Mesendoderm (in vitro differentiated cells): ENCODE measurements at regions not wholly inside any gene's neighbourhood (a gene's known extent, or its start where the extent isn't known, plus 50 kb on each side); places are given as distances from the start of the nearest gene placed in this dataset.
"Not testable (repeated sequence)": the region's sequence is repeated elsewhere in the genome, so short reads cannot be mapped to it uniquely, and the experiment has no call there.

Source experiments
- DNase-seq: peaks from one replicate; pipeline ENCODE4 v3.0.0; 2013
- H2AK5ac ChIP-seq: 2 replicates; pipeline ENCODE4 v1.6.1; 2013; ENCODE audit warnings: low read length, inconsistent platforms
- H2BK120ac ChIP-seq: 2 replicates; pipeline ENCODE4 v1.6.1; 2013; ENCODE audit warnings: low read depth, mild to moderate bottlenecking, low read length, moderate library complexity, mixed read lengths
- H2BK15ac ChIP-seq: replicated peaks from 2 replicates; pipeline ENCODE4 v1.6.1; 2013; ENCODE audit warnings: low read depth, mild to moderate bottlenecking, moderate library complexity
- H2BK5ac ChIP-seq: 2 replicates; pipeline ENCODE4 v1.6.1; 2013; ENCODE audit warnings: low read length, inconsistent platforms
- H3K18ac ChIP-seq: 2 replicates; pipeline ENCODE4 v1.6.1; 2013; ENCODE audit warnings: mild to moderate bottlenecking, low read length, mixed read lengths
- H3K23ac ChIP-seq: one replicate; pipeline ENCODE4 v1.6.1; 2013; ENCODE audit warnings: low read length
- H3K27ac ChIP-seq: 2 replicates; pipeline ENCODE4 v1.5.1; 2013; ENCODE audit warnings: low read depth, mild to moderate bottlenecking, inconsistent platforms, low read length, moderate library complexity
- H3K27me3 ChIP-seq: 2 replicates; pipeline ENCODE4 v1.6.1; 2013; ENCODE audit warnings: low read length, control low read depth, mild to moderate bottlenecking, inconsistent platforms; ENCODE audit not compliant: insufficient read depth, poor library complexity
- H3K36me3 ChIP-seq: 2 replicates; pipeline ENCODE4 v1.6.1; 2013; ENCODE audit warnings: low read length, inconsistent platforms; ENCODE audit not compliant: control insufficient read depth, insufficient read depth
- H3K4ac ChIP-seq: one replicate; pipeline ENCODE4 v1.6.1; 2013; ENCODE audit warnings: low read depth, mild to moderate bottlenecking, low read length, moderate library complexity
- H3K4me1 ChIP-seq: 2 replicates; pipeline ENCODE4 v1.6.1; 2013; ENCODE audit warnings: low read depth, low read length, inconsistent platforms; ENCODE audit not compliant: control insufficient read depth
- H3K4me2 ChIP-seq: 2 replicates; pipeline ENCODE4 v1.6.1; 2013; ENCODE audit warnings: low read length
- H3K4me3 ChIP-seq: 2 replicates; pipeline ENCODE4 v1.5.1; 2013; ENCODE audit warnings: mild to moderate bottlenecking, low read length
- H3K56ac ChIP-seq: one replicate; pipeline ENCODE4 v1.6.1; 2013; ENCODE audit warnings: low read length
- H3K79me1 ChIP-seq: 2 replicates; pipeline ENCODE4 v1.6.1; 2013; ENCODE audit warnings: low read length, inconsistent platforms
- H3K79me2 ChIP-seq: 2 replicates; pipeline ENCODE4 v1.6.1; 2013; ENCODE audit warnings: mild to moderate bottlenecking, low read length; ENCODE audit not compliant: control insufficient read depth, insufficient read depth
- H3K9ac ChIP-seq: 2 replicates; pipeline ENCODE4 v1.6.1; 2013; ENCODE audit warnings: low read length, inconsistent platforms
- H4K5ac ChIP-seq: one replicate; pipeline ENCODE4 v1.6.1; 2013; ENCODE audit warnings: low read length
- H4K8ac ChIP-seq: one replicate; pipeline ENCODE4 v1.6.1; 2013; ENCODE audit warnings: low read depth, mild to moderate bottlenecking, control low read depth, low read length, moderate library complexity
- WGBS: extraction: QIAGEN DNeasy Blood & Tissue Kit; methylation state at CpG from one replicate; pipeline ENCODE4 v1.1.7; 2013; ENCODE audit warnings: low lambda C conversion rate, missing lambda C conversion rate; ENCODE audit not compliant: insufficient coverage; ENCODE audit errors: extremely low coverage; 5-methylcytosine and 5-hydroxymethylcytosine counted together

DNA sequence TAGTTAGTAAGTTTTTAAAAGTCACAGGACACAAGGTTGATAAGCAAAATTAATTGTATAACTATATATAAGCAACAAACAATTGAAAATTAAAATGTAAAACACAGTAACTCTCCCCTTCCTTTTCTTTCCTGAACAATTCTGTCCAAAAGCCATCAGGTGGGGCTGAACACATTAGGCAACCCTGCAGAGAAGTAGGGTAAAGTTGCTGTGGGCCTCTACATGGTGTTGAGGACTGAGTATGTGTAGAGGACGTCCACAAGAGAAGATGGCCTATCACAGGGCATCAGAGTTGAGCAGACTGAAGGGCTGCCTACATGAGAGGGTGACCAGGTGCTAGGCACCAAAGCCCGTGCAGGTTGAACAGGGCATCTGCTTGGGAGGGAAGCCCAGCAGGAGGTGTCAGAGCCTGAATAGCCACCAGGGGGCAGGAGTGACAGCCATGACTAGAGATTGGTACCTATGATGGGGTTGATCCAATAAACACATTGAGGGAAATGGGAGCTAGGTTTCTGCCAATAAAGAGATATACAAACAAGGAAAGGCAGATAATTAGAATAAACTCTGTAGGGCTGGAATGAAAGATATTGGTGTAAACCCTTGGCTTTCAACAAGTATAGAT is 415.1 kb downstream of the NPIPA8 start:
- no peak overlapping the region for H3K27ac ChIP-seq
- H3K79me2 ChIP-seq = no peaks in the 10 kb centered on the region
- DNase-seq = peak; percentile 62
- no peak overlapping the region for H2BK5ac ChIP-seq
- no peak overlapping the region for H4K8ac ChIP-seq
- no peaks in the 10 kb centered on the region for H3K4me1 ChIP-seq
- no peaks in the 10 kb centered on the region for H3K36me3 ChIP-seq
- no CpG with 5 or more reads among the region's 2 CpGs for WGBS
- H3K27me3 ChIP-seq = no peaks in the 10 kb centered on the region
- H3K56ac ChIP-seq = no peak overlapping the region
- no peak overlapping the region for H4K5ac ChIP-seq
- no peak overlapping the region for H3K23ac ChIP-seq
- no peak overlapping the region for H2BK15ac ChIP-seq
- H3K18ac ChIP-seq = no peak overlapping the region
- H2AK5ac ChIP-seq = no peak overlapping the region
- H3K4ac ChIP-seq = no peak overlapping the region
- no peak overlapping the region for H3K4me2 ChIP-seq
- H3K4me3 ChIP-seq = no peak overlapping the region
- H3K79me1 ChIP-seq = no peaks in the 10 kb centered on the region
- H3K9ac ChIP-seq = no peak overlapping the region
- H2BK120ac ChIP-seq = no peak overlapping the region

DNA sequence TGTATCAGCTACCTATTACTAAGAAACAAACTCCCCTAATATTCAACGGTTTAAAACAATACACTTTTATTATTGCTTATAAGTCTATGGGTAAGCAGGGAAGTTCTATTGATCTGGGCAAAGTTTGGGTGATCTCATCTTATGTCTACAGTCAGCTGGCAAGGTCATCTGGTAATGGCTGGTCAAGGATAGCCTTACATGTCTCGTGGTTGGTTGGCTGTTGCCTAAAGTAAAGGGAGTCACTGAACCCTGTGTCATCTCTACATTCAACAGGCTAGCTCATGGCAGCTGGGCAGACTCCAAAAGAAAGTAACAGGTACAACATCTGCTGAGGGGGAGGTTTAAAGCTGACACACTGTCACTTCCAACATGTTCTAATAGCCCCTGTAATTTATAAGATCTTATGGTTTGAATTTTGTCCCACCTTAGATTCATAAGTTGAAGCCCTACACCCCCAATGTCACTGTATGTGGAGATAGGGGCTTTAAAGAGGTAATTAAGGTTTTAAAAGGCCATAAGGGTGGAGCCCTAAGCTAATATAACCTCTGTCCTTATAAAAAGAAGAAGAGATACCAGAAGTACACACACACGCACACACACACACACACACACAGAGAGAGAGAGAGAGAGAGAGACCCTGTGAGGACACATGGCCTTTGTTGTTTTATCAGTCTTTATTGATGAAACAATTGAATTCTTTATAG is 419.1 kb downstream of the NPIPA8 start:
- Histone ChIP-seq H3K4ac (no peak overlapping the region), H4K5ac (no peak overlapping the region), H3K27me3 (no peaks in the 10 kb centered on the region), H4K8ac (no peak overlapping the region), H2BK15ac (no peak overlapping the region), H3K4me1 (no peaks in the 10 kb centered on the region), H3K56ac (no peak overlapping the region), H3K79me1 (no peaks in the 10 kb centered on the region), H3K4me2 (no peak overlapping the region), H2BK120ac (no peak overlapping the region), H3K79me2 (no peaks in the 10 kb centered on the region), H2AK5ac (no peak overlapping the region), H3K4me3 (no peak overlapping the region), H3K23ac (no peak overlapping the region), H2BK5ac (no peak overlapping the region), H3K27ac (no peak overlapping the region), H3K18ac (no peak overlapping the region), H3K9ac (no peak overlapping the region), H3K36me3 (no peaks in the 10 kb centered on the region)
- WGBS = no CpG with 5 or more reads among the region's 3 CpGs
- DNase-seq = no peak

- H3K27ac ChIP-seq = no peak overlapping the region
- no peak for DNase-seq
- no peaks in the 10 kb centered on the region for H3K4me1 ChIP-seq
- no peak overlapping the region for H3K4ac ChIP-seq
- H3K4me3 ChIP-seq = no peak overlapping the region
- H3K27me3 ChIP-seq = no peaks in the 10 kb centered on the region
- H2BK15ac ChIP-seq = no peak overlapping the region
- no peak overlapping the region for H2AK5ac ChIP-seq
- no peaks in the 10 kb centered on the region for H3K36me3 ChIP-seq
- no peak overlapping the region for H2BK5ac ChIP-seq
- H3K4me2 ChIP-seq = no peak overlapping the region
- H3K23ac ChIP-seq = no peak overlapping the region
- no peak overlapping the region for H4K5ac ChIP-seq
- no peak overlapping the region for H3K56ac ChIP-seq
- no peaks in the 10 kb centered on the region for H3K79me1 ChIP-seq
- no CpG with 5 or more reads among the region's 5 CpGs for WGBS
- no peaks in the 10 kb centered on the region for H3K79me2 ChIP-seq
- H2BK120ac ChIP-seq = no peak overlapping the region
- H3K9ac ChIP-seq = no peak overlapping the region
- H3K18ac ChIP-seq = no peak overlapping the region
- no peak overlapping the region for H4K8ac ChIP-seq
Observed at GRCh38 chr16:17915791-17916190, 420.7 kb downstream of the NPIPA8 start.

DNA sequence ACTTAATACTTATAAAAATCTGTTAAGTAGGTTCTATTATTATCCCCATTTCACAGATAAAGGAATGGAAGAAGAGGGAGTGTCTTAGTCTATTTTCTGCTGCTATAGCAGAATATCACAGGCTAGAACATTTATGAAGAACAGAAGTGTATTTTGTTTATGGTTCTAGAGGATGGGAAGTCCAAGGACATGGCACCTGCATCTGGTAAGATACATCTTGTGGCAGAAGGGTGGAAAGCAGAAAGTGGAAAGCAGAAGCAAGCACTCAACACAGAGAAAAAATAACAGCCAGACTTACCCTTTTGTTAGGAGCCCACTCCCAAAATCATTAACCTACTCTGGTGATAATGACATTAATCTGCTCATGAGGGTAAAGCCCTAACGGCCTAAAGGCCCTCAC is 422.4 kb downstream of the NPIPA8 start:
- Histone ChIP-seq H3K4me2 (no peak overlapping the region), H3K27ac (no peak overlapping the region), H4K5ac (no peak overlapping the region), H2AK5ac (no peak overlapping the region), H3K9ac (no peak overlapping the region), H2BK15ac (no peak overlapping the region), H3K79me2 (no peaks in the 10 kb centered on the region), H3K79me1 (no peaks in the 10 kb centered on the region), H2BK5ac (no peak overlapping the region), H3K18ac (no peak overlapping the region), H3K36me3 (no peaks in the 10 kb centered on the region), H3K4me3 (no peak overlapping the region), H3K27me3 (no peaks in the 10 kb centered on the region), H3K56ac (no peak overlapping the region), H4K8ac (no peak overlapping the region), H3K23ac (no peak overlapping the region), H2BK120ac (no peak overlapping the region), H3K4me1 (no peaks in the 10 kb centered on the region), H3K4ac (no peak overlapping the region)
- no peak for DNase-seq
- WGBS = no CpG with 5 or more reads among the region's 1 CpG

- H3K56ac ChIP-seq, H2AK5ac ChIP-seq, H3K18ac ChIP-seq, H4K5ac ChIP-seq, H3K4ac ChIP-seq, H3K23ac ChIP-seq, H2BK120ac ChIP-seq, H3K79me1 ChIP-seq, H3K4me1 ChIP-seq, H2BK5ac ChIP-seq, H4K8ac ChIP-seq, H3K9ac ChIP-seq, H3K4me2 ChIP-seq, DNase-seq, H3K79me2 ChIP-seq, H3K27ac ChIP-seq, H3K4me3 ChIP-seq, H3K36me3 ChIP-seq, H3K27me3 ChIP-seq, H2BK15ac ChIP-seq: not testable (repeated sequence)
- WGBS = no CpG with 5 or more reads among the region's 1 CpG
Observed at GRCh38 chr16:17911578-17911977, 425.0 kb downstream of the NPIPA8 start.

- not testable (repeated sequence) for H3K4me2 ChIP-seq, H3K18ac ChIP-seq, H3K27ac ChIP-seq, H2BK5ac ChIP-seq, H2BK15ac ChIP-seq, H3K4ac ChIP-seq, H3K79me2 ChIP-seq, H3K9ac ChIP-seq, H2AK5ac ChIP-seq, H4K8ac ChIP-seq, H3K79me1 ChIP-seq, H3K4me3 ChIP-seq, H3K23ac ChIP-seq, H2BK120ac ChIP-seq, DNase-seq, H3K27me3 ChIP-seq, H4K5ac ChIP-seq, H3K36me3 ChIP-seq, H3K4me1 ChIP-seq, H3K56ac ChIP-seq
- WGBS = no CpG with 5 or more reads among the region's 10 CpGs
Observed at GRCh38 chr16:17906626-17907025, 429.9 kb downstream of the NPIPA8 start.
